GM19324 (cell line): ENCODE measurements at regions not wholly inside any gene's neighbourhood (a gene's known extent, or its start where the extent isn't known, plus 50 kb on each side); places are given as distances from the start of the nearest gene placed in this dataset.
"Not testable (repeated sequence)": the region's sequence is repeated elsewhere in the genome, so short reads cannot be mapped to it uniquely, and the experiment has no call there.

Experiments used
- ATAC-seq: cut with Tn5 transposase; IDR thresholded peaks from one replicate; pipeline ENCODE4 v1.9.1; 2021; ENCODE audit warnings: mild to moderate bottlenecking, moderate library complexity; ENCODE audit not compliant: unreplicated experiment, low FRiP score

GRCh38 chr5:10876996-10877395 is 116.0 kb upstream of the DAP start:
- ATAC-seq, result not testable (repeated sequence)

DNA sequence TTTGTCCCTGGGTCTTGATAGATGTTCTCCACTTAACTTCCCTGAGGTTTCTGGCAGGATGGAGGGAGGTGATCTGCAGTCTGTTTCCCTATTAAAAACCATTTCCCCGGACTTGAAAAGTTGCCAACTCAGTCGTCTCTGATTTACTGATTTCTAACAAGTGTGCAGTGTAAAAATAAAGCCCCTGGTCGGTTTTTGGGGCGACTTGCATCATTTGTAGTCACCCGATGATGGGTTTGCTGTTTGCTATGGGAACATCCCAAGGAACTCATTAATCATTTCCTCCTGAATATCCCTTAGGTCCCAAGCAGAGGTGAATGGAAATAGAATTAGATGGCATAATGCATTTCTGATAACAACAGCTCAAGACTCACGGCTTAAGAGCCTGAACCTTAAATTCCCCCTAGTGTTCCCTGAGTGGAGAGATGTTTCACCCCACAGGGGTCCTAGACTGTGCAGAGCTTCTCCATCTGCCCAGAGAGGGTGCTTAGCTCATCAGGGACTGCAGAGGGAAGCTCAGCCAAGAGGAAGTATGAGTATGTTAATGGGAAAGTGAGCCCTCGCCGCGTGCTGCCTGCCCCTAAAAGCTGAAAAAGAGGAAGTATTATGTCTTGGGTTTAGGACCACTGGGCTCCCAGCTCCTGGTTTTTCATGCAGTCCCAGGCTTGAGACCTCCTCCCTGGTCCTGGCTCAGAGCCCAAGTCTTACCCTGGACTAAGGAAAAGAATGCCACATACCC is 115.1 kb upstream of the DAP start:
- ATAC-seq, result no peak

DNA sequence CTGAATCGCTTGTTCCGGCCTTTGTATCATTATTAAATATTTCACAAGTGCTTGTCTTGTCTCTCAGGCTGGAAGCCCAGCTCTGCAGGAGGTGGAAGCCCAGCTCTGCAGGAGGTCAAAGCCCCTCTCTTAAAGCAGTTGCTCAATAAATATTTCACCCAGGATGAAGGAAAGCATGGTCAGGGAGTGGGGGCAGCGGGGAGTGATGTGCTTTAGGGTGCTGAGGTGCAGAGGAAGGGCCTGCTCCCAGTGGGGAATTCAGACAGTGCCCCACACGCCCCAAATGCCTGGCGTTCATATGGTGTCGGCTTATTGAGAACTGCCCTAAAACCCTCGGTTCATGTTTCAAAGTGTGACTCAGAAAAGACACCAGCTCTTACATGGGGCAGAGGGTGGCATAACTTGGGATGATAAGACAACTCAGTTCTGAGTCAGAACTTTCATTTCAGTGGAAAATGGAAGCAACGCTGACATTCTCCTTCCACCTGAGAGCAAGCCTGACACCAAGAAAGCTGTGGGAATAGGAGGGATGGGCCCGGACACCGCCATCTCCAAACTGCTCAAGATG is 114.3 kb upstream of the DAP start:
- no peak for ATAC-seq

DNA sequence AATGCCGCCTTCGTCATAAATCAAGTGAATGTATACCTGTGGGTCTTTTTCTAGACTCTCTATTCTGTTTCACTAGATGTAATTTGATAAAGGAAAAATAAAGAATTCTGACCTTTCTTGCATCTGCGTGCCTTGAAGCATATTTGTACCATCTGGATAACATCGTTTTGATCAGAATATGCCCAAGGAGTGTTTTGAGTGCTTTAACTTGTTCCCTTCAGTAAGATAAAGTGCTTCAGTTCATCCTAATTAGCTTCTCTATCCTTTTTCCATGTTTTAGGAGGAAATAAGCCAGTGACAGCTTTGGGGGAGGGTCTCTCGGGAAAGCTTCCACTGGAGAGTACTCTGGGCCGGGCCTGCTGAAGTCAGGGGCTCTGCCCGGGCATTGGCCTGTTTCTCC is 113.5 kb upstream of the DAP start:
- ATAC-seq, result no peak

GRCh38 chr5:10870791-10871190 is 109.8 kb upstream of the DAP start:
- no peak for ATAC-seq

DNA sequence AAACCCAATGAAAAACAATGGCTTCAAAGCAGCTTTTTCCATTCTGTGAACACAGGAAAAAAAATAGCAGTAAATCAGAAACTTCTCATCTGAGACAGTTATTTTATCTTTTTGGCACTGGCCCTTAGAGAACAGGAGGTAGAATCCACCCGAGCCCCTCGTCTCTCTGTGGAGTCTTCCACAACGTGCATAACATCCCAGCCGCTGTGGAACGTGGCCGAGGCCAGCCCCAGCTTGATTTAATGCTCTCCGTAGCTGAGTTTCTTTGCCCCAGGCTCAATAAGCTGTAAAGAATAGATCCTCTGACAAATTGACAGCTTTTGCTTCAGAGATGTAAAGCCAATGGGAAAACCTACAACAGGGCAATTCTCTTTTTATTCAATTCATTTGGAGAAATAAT is 107.9 kb upstream of the DAP start:
- ATAC-seq, result no peak

GRCh38 chr5:10867389-10868303 is 106.6 kb upstream of the DAP start:
- no peak for ATAC-seq

GRCh38 chr5:10866913-10867312 is 105.9 kb upstream of the DAP start:
- no peak for ATAC-seq

GRCh38 chr5:10863763-10864383 is 102.8 kb upstream of the DAP start:
- ATAC-seq, result peak; percentile 77

DNA sequence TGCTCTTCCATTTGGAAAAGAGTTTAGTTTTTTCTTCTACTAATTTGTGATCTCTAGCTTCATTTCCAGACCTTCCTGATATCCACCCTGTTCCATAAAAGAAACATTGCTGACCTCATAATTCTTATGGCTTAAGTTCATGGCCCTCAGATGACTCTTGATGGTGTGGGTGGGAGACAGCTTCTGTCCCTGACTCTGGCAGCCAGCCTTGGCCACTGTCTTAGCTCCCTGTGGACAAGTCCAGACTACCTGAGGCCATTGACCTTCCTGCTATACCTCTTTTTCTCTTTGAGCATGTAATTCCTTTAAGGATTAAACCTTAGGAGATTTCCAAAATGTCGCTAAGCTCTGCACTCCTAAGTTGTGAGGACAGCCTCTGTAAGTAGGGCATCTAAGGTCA is 101.1 kb upstream of the DAP start:
- ATAC-seq, result no peak

DNA sequence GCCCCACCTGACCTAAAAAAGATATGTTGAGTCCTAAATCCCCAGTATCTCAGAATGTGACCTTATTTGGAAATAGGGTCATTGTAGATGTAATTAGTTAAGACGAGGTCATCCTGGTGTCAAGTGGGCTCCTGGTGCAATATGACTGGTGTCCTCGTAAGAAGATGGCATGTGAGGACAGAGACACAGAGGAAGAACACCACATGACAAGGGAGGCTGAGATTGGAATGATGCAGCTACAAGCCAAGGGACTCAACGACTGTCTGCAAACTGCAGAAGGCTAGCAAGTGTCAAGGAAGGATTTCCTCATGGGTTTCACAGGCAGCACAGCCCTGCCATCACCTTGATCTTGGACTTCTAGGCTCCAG is 100.4 kb upstream of the DAP start:
- ATAC-seq, result no peak

DNA sequence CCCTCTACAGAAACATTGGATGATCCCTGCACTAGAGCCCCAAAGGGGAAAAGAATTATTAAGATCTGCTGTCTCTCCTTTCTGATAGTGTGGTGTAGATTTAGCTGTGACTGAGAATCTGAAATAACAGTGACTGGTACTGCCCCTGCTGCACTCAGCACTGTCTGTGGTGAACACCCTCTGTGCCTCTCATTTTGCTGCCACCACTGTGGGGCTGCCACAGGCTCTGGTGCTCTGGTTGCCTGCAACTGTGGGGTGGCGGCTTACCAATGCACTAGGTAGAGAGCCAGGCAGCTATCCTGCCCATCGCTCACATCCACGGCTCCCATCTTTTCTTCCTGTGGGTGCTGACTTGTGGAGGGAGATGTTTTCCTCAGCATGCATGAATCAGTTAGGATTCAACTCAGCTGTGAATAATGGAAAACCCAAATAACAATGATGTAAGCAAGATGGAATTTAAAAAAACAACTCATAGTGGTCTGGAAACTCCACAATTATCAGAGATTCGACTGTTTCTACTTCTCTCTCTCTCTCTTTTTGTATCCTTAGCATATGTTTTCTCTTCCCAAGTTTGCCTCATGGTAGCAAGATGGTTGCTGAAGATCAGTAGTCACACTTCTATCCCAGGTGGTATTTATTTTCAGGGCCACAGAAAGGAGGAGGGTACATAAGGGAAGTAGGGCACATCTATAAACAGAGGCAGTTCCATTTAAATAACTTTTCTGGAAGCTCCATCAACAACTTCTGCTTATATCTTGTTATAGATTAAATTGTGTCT is 99.8 kb upstream of the DAP start:
- ATAC-seq, result no peak

GRCh38 chr5:10860196-10860543 is 99.1 kb upstream of the DAP start:
- no peak for ATAC-seq

GRCh38 chr5:10859393-10860195 is 98.6 kb upstream of the DAP start:
- no peak for ATAC-seq

DNA sequence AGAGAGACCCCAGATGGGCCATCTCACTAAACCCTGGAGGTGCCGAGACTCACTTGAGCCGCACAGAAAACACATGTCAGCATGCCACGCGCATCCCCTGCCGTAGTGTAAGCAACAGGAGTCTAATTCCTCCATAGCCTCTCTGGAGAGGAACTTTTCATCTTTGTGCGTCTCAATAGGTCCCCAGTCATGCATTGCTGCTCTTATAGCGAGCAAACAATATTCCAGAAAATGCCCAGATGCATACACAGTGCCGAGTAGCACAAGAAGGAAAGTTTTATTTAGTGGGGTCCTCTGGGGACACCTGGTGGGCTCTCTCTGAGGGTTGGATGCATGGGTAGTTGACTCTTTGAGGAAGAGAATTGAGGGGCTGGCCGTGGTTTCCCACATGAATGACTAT is 97.9 kb upstream of the DAP start:
- no peak for ATAC-seq

DNA sequence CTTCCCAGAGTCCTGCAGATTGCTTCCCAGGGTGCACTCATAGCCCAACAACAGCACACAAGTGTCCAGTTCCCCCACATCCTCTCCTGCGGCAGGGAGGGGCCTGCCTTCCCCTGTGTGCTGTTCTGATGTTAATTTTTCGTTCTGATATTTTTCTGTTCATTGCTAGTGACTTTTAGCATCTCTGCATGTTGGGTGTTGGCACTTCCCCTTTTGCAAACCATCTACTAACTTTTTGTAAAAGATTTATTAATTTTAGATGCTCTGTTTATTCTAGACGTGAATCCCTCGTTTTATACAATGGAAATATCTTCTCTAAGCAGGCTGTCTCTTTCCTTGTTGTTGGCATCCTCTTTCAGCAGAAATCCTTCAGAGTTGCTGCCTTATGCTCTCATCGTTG is 97.3 kb upstream of the DAP start:
- no peak for ATAC-seq

DNA sequence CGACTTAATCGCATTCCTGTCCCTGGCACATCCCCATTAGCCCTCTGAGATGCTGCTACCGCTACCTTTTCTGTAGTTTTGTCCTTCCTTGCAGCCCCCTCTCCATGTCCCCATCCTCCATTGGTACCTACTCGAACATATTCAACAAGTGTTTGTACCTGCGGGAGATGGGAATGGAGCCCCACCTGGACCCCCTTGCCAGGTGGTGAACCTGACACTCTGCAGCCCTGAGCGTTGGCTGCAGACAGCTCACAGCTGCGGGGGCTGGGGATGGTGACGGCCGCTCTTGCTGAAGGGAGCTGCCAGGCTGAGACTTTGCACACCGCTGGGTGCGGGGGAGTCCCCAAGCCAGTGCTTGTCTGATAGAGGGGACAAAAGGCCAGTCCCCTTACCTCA is 96.3 kb upstream of the DAP start:
- ATAC-seq, result no peak

- no peak for ATAC-seq
Observed at GRCh38 chr5:10856683-10857337, 95.8 kb upstream of the DAP start.

DNA sequence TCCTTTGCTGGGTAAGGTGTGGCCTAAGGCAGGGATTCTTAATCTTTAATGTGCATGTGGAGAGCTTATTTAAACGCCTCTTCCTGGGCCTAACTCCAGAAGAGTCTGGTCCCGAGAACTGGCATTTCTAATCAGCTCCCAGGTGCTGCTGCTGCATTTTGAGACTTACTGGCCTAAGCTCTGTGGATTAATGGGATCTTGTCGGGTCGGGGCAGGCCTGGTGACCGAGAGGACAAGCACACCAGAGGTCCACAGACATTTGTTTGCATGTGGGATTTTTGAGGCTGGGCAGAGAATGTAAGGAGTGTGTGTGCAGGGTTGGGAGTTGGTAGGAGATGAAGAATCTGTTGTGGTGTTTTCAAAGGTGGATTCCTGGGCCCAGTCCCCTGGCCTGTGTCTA is 95.0 kb upstream of the DAP start:
- ATAC-seq, result no peak
